Stomach (tissue), 4 donors: ENCODE measurements at regions not wholly inside any gene's neighbourhood (a gene's known extent, or its start where the extent isn't known, plus 50 kb on each side); places are given as distances from the start of the nearest gene placed in this dataset.

Experiments used
- POLR2AphosphoS5 ChIP-seq, 3 donors: sonication (generic); formaldehyde crosslinking; IDR thresholded peaks; one replicate each; pipeline ENCODE4 v1.6.1; 2016; ENCODE audit warnings: antibody characterized with exemption in 3 of 3
- TF ChIP-seq, protein P1 (sequence below), 7 experiments: fragments of 450-650 bp in 4 of 7; fragments of 200-600 bp in 3 of 7; sonication (generic) in 3 of 7; IDR thresholded peaks; one replicate each; pipeline ENCODE4 v1.5.1; 2016 to 2019; ENCODE audit warnings: antibody characterized with exemption in 7 of 7, control low read depth in 2 of 7, mild to moderate bottlenecking in 1 of 7

DNA sequence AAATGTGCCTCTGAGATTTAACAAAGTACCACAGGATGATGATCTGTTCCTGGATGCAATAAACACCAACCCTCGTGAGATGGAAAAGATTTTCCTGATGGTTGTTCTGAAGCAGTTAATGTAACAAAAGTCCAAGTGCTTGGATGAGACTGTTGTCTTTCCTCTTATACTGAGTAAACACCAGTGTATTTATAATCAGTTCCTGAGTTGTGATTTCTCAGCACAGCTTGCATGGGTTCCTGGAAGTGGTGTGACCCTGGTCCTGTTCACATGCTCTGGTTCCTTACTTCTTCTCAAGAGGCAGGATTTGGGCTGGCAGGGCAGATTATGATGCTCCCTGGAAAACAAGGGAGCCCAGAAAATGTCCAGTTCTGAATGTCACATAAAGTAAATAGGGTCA is 208.2 kb upstream of the USP24 start:
- TF ChIP-seq, protein P1, sequence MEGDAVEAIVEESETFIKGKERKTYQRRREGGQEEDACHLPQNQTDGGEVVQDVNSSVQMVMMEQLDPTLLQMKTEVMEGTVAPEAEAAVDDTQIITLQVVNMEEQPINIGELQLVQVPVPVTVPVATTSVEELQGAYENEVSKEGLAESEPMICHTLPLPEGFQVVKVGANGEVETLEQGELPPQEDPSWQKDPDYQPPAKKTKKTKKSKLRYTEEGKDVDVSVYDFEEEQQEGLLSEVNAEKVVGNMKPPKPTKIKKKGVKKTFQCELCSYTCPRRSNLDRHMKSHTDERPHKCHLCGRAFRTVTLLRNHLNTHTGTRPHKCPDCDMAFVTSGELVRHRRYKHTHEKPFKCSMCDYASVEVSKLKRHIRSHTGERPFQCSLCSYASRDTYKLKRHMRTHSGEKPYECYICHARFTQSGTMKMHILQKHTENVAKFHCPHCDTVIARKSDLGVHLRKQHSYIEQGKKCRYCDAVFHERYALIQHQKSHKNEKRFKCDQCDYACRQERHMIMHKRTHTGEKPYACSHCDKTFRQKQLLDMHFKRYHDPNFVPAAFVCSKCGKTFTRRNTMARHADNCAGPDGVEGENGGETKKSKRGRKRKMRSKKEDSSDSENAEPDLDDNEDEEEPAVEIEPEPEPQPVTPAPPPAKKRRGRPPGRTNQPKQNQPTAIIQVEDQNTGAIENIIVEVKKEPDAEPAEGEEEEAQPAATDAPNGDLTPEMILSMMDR (IDR thresholded peaks at IDR 0.05), result no peak
- TF ChIP-seq POLR2AphosphoS5 (IDR thresholded peaks at IDR 0.05), result no peak
